GM19324 (cell line): ENCODE measurements at regions not wholly inside any gene's neighbourhood (a gene's known extent, or its start where the extent isn't known, plus 50 kb on each side); places are given as distances from the start of the nearest gene placed in this dataset.
"Not testable (repeated sequence)": the region's sequence is repeated elsewhere in the genome, so short reads cannot be mapped to it uniquely, and the experiment has no call there.

ENCODE experiments used
- ATAC-seq: cut with Tn5 transposase; IDR thresholded peaks from one replicate; pipeline ENCODE4 v1.9.1; 2021; ENCODE audit warnings: mild to moderate bottlenecking, moderate library complexity; ENCODE audit not compliant: unreplicated experiment, low FRiP score

GRCh38 chr2:65766768-65767267 lies 334.4 kb upstream of the SPRED2 start:
- no peak for ATAC-seq

- no peak for ATAC-seq
Observed at GRCh38 chr2:65765376-65765775, 333.0 kb upstream of the SPRED2 start.

GRCh38 chr2:65762068-65762467 lies 329.7 kb upstream of the SPRED2 start:
- no peak for ATAC-seq

- no peak for ATAC-seq
Observed at GRCh38 chr2:65754219-65754618, 321.8 kb upstream of the SPRED2 start.

GRCh38 chr2:65751408-65751807 lies 319.0 kb upstream of the SPRED2 start:
- ATAC-seq, result no peak

- ATAC-seq, result no peak
Observed at GRCh38 chr2:65749545-65749944, 317.1 kb upstream of the SPRED2 start.

- ATAC-seq, result not testable (repeated sequence)
Observed at GRCh38 chr2:65747875-65748274, 315.5 kb upstream of the SPRED2 start.

GRCh38 chr2:65746931-65747675 lies 314.7 kb upstream of the SPRED2 start:
- no peak for ATAC-seq

GRCh38 chr2:65744477-65745200 lies 312.2 kb upstream of the SPRED2 start:
- ATAC-seq, result no peak

- ATAC-seq, result no peak
Observed at GRCh38 chr2:65742977-65743376, 310.6 kb upstream of the SPRED2 start.

GRCh38 chr2:65739927-65740326 lies 307.5 kb upstream of the SPRED2 start:
- no peak for ATAC-seq

GRCh38 chr2:65737452-65738011 lies 305.1 kb upstream of the SPRED2 start:
- no peak for ATAC-seq

GRCh38 chr2:65731476-65731875 lies 299.1 kb upstream of the SPRED2 start:
- ATAC-seq, result no peak

- ATAC-seq, result no peak
Observed at GRCh38 chr2:65730186-65730585, 297.8 kb upstream of the SPRED2 start.

- no peak for ATAC-seq
Observed at GRCh38 chr2:65729246-65729645, 296.8 kb upstream of the SPRED2 start.

- no peak for ATAC-seq
Observed at GRCh38 chr2:65728477-65729180, 296.2 kb upstream of the SPRED2 start.

GRCh38 chr2:65727816-65728215 lies 295.4 kb upstream of the SPRED2 start:
- no peak for ATAC-seq

GRCh38 chr2:65727381-65727780 lies 295.0 kb upstream of the SPRED2 start:
- no peak for ATAC-seq

- ATAC-seq, result no peak
Observed at GRCh38 chr2:65724752-65725151, 292.4 kb upstream of the SPRED2 start.

GRCh38 chr2:65724336-65724735 lies 291.9 kb upstream of the SPRED2 start:
- ATAC-seq, result no peak
